ENCODE measurements at regions not wholly inside any gene's neighbourhood (a gene's known extent, or its start where the extent isn't known, plus 50 kb on each side); places are given as distances from the start of the nearest gene placed in this dataset.

DNA sequence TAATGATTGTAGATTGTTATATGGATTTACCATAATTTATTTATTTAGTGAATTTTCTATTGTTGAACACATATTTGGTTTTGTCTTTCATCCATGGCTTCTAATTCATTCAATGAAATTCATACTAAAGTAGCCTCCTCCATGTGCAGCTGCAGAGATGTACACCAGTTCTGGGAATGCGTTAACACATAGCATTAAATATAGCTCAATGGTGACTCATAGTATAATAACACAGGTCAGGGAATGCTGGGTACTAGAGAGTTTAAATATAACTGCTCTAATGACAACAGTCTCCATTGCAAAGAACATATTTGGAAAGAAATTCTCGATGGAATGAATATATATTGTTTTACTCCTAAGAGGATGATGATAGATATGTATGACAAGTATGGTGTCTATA is 1190.2 kb upstream of the NRXN1 start:
- DNase-seq, result no peak

DNA sequence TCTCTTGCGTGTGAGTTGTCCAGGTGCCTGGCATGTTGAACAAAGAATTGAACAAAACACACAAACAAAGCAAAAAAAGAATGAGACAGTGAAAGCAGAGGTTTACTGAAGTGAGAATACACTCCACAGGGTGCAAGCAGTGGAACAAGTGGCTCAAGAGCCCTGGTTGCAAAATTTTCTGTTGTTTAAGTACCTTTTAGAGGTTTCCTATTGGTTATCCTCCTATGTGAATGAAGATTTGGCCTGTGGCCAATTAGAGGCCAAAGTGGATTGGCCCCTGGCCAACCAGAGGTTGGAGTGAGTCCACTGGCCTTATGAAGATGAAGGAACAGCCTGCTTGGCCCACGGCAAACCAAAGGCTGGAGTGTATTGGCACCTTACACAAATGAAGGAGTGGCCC is 1188.5 kb upstream of the NRXN1 start:
- DNase-seq, result peak; percentile 83

DNA sequence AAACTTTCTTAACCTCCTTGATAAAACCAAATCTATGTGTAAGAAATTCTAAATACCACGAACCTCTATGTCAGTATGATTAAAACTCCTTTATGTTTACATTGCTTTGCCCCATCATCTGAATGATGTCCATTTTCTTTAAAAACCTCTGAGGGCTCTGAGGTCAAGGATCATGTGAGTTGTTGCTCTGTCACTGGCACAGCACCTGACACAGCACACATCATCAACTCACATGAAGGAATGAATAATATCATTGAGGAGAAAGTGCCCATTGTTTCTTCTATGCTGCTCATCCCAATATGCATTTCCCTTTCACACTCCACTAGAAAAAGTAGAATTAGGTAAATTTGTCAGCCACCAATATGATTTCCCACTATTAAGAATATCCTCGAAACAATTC is 1178.7 kb upstream of the NRXN1 start:
- no peak for DNase-seq

DNA sequence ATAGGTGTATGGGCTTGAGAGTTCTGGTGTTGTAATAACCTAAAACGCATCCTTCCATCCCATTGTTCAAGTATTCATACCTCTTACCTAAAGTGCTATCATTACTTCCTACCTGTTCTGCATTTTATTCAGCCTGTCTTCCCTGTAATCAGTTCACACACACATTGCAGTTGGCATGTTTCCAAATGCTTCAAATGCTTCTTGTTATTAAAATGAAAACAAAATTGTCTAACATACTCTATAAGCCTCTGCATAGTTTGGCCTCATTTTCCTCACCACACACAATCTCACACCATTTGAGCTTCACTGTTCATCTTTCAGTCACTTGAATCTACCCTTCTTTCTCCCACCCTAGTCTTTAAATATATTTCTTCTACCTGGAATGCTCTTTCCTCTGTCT is 1178.2 kb upstream of the NRXN1 start:
- no peak for DNase-seq

DNA sequence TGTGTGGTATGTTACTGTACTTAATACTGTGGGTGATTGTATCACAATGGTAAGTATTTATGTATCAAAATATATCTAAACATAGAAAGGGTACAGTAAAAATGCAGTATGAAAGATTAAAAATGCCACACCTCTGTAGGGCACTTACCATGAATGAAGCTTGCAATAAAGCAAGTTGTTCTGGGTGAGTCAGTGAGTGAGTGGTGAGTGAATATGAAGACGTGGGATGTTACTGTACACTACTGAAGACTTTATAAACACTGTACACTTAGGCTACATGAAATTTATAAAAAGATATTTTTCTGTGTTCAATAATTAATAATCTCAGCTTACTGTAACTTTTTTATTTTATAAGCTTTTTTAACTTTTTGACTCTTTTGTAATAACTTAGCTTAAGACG is 1162.4 kb upstream of the NRXN1 start:
- DNase-seq, result no peak

DNA sequence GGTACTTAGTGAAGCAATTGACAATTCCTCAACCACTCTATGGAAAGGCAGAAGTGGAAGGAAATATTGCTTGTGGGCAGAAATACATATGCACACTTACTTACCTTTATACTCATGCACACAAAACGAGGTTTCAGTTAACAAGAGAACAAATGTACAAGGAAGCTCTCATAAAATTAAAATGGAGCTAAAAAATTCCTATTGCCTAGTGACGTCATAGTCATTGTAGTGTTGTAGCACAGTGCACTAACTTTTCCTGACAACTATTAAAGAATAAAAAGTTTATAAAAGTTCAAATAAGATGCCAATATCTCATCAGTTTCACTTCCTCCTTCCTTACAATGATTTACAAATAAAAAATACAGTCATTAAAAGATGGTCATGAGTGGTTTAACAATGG is 1161.9 kb upstream of the NRXN1 start:
- DNase-seq, result no peak

DNA sequence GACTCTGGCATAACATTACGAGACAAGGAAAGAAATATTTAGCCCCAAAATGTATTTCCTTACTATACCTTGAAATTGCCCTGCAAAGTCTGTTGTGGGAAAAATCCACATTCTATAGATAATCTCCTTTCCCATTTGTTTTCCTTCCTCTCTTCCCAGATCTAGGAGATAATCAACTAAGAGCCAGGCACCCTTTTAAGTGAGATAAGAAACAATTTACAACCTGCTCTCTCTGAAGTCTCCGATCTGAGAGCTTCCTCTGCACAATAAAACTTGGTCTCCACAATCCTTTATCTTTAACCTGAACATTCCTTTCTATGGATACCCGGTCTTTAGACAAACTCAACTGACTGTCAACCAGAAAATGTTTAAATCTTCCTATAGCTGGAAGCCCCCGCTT is 1160.7 kb upstream of the NRXN1 start:
- no peak for DNase-seq

DNA sequence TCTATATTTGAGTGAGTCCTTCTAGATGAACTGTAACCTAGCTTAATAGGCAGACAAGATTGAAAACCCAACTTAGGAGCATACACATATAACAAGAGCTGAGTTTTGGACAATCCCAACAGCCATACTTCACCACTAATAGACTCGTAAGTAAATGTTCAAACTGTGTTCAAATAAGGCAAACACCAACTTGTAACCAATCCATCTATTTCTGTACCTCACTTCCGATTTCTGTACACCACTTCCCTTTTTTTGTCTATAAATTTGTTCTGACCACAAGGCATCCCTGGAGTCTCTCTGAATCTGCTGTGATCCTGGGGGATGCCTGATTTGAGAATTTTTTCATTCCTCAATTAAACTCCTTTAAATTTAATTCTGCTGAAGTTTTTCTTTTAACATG is 1149.1 kb upstream of the NRXN1 start:
- no peak for DNase-seq

DNA sequence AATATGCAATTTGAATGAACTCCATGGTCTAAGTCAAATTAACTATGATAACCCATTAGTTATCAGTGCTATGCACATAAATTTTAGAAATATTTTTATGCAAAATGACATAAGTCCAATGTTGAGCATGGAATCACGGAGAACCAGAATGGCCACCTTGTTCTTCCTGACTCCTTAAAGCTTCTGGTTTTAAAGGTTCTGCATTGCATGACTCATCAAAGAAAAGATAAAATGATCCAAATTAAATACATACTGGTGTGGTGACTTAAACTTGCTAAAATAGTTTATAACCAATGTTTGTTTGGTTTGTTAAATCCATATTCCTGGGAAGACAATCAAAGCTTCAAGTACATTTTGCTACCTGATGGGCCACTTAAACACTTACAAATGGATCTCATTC is 1146.9 kb upstream of the NRXN1 start:
- DNase-seq, result no peak

DNA sequence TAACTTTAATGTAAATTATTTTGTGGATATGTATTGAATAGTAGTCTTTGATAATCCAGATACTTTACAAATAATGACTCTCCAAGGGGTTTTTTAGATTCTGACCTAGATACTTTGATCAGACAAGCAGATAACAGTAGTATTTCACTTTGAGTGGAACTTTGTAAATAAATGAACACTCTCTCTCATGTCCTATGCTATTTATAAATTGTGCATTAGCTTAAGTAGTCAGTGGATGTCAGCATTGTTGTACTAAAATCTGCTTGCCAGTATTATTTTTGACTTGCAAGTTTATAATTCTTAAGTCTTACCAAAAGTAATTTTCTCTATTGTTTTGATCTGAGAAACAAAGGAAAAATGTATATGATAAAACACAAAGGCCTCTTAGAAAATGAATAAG is 1113.1 kb upstream of the NRXN1 start:
- DNase-seq, result no peak

DNA sequence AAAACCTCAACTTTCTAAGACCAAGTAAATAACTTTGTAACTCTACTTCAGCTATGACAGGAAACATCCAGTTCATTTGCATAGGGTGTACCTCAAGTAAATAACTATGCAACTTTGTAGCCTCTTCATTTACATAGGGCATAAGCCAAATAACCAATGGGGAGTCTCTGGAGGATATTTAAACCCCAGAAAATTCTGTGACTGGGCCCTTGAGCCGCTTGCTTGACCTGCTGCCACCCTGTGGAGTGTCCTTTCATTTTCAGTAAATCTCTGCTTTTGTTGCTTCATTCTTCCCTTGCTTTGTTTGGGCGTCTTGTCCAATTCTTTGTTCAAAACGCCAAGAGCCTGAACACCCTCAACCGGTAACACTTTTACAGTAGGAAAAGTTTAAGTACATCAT is 1112.7 kb upstream of the NRXN1 start:
- no peak for DNase-seq

DNA sequence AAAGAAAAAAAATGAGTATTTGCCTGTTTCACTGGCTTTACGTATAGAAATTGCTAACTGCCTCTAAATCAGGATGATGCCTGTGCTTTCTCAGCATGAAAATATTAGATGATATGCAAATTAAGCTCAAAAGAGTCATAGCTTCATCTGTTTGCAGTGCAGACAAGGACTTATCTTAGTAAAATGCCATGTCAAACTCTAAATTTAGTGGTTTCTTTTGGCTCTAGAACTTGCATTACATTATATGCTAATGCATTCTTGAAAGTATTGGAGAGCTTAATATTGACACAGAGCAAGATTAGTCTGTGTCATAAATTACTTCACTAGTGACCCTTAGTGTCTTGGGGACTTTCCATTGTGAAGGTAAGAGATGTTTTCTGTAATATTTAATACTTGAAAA is 1109.1 kb upstream of the NRXN1 start:
- no peak for DNase-seq

DNA sequence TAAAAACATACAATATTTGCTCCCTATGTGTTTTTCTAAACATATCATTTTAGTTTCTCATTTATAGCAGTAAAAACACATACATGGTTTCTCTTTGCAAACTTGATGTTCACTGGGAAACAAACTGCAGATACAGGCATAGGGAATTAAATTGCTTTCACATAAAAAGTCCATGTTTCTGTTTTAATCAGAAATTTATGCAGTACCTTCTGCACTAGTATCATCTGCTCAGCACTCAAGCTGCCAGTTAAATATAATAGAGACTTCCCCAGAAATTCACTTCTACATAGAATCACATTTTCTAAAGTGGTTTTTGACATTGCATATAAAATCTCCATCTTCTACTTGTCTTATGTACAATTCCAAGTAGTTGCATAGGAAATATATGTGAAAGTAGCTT is 1107.3 kb upstream of the NRXN1 start:
- no peak for DNase-seq

DNA sequence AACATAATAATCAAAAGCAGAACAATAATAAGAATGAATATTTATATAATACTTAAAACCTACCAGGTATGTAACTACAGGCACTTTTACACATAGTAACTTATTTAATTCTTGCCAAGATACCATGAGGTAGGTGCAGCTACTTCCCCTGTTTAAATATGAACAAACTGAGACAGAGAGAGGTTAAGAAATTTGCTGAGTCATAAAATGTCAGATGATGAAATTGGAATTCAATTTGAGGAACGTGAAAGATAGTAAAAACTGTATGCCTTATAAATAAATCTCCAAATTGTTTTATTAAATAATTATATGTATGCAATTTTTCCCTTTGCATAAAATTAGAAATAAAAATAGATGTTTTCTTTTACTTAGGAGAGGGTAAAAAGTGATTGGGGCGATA is 1103.3 kb upstream of the NRXN1 start:
- DNase-seq, result no peak

DNA sequence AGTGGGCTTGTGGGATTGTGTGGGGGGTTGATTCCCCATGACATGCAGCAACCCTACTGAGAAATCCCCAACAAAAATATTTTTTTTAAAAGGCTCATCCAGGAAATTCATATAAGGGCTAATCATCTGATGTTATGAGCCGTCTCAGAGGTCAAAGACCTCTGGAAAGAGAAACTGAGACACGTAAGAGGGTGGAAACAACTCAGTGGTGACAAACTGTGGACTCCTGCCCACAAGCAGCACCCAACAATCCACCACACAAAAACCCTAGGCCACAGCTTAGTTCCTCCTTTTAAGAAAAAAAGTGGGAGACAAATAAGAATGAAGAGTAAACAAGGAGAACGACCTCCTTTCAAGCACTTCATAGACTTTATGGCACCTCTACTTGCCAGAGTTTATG is 1096.1 kb upstream of the NRXN1 start:
- DNase-seq, result no peak

DNA sequence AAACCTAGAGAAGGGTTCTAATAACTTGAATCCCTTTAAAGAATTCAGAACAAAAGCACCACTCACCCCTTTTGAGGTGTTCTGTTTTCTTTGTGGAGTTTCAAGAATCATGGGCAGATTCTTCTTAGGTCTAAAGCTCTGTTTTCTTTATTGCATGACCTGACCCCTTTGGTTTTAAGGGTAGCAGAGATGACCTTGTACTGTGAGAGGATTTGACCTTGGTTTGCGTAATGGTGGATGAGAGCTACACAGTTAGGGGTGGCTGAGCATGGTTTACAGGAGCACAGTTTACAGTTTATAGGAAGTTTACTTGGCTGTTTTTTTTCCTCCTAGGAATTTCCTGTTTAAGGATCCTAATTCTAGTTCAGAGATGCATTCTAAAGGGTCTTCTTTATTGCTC is 1095.6 kb upstream of the NRXN1 start:
- no peak for DNase-seq

DNA sequence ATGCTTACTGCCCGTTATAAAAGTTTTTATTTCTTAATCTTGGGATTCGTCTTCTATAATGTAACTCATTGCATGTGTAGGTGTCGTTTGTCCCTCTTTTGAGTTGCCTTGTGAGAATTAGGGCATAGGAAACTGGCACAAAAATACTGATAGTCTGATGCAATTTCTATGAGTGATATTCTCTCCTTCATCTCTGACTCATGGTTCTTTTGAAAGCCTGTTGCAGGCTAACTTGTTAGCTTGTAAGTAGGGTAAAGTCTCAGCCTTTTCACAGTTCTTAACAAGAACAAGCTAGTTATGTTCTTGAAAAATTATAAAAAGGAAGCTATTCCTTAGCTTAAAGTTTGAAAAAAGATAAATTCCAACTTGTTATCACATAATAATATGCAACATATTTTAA is 1085.4 kb upstream of the NRXN1 start:
- no peak for DNase-seq

DNA sequence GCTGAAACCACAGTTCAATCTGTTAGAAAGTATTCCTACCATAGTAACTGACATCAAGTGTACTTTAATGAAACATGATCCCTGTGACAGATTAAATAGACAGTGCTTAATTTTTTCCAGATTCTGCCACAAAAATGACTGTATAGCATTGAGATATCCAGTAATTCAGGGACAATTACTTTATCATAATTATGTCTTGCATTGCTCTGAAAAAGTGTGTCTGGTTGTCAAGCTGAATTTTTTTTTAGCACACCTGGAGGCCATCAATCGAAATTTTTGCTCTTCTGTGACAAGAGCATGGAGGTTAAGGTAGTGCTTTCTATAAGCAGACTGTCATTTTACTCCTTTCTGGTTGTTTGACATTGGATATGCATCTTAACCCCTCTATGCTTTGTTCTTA is 1083.8 kb upstream of the NRXN1 start:
- no peak for DNase-seq

DNA sequence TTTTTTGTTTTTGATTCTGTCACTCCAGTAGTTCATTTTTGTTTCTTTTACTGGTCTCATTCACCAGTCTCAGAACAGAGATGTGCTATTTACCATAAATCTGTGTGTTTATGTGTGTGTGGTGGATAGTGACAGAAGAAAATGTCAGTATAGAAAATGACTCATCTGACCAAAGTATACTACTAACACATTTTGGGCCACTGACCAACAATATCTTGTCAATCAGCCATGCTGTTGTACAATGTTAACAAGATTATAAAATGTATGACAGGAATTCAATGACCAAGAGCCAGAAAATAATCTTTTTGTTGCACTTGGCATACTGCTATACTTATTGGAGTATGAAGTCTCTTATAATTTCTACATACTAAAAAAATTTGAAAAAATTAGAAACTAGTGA is 1081.4 kb upstream of the NRXN1 start:
- DNase-seq, result no peak

DNA sequence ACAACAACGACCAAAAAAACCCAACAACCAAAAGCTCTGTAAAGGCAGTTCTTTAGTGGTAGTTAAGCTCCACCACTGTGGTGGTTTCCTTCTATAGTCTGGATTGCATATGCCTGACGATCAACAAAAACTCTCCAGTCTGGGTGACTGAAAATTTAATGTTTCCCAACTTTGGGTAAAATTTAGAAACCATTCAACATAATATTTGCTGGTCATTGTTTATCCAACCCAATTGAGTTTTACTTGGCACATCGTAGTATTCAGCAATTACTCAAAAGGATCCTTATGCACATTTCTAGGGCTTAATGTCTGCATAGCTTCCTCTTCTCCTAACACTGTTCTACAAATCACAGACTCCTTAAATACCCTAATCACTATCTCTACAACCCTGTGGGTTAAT is 1080.2 kb upstream of the NRXN1 start:
- DNase-seq, result no peak

DNA sequence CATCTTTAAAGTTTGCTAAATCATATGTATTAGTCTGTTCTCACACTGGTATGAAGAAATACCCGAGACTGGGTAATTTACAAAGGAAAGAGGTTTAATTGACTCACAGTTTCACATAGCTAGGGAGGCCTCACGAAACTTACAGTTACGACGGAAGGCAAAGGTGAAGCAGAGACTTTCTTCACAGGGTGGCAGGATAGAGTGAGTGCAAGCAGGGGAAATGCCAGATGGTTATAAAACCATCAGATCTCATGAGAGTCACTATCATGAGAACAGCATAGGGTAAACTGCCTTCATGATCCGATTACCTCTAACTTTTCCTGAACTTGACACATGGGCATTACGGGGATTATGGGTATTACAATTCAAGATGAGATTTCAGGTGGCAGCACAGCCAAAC is 1075.2 kb upstream of the NRXN1 start:
- no peak for DNase-seq

DNA sequence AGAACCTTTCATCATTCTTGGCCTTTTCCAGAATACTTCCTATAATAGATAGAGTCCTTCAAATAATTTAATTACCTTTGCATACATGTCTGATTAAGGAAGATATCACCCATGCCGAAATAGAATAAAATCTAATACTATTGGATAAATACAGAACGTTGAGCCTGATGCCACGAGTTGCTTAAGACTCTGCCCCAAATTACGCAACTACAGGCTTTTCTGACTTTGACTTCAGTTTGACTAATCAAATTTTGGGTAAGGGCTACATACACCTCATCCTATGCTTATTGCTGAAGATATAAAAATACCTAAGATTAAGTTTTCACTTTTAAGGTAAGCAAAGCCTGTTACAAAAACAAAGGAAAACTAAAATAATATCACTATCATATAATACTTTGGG is 1065.1 kb upstream of the NRXN1 start:
- no peak for DNase-seq

DNA sequence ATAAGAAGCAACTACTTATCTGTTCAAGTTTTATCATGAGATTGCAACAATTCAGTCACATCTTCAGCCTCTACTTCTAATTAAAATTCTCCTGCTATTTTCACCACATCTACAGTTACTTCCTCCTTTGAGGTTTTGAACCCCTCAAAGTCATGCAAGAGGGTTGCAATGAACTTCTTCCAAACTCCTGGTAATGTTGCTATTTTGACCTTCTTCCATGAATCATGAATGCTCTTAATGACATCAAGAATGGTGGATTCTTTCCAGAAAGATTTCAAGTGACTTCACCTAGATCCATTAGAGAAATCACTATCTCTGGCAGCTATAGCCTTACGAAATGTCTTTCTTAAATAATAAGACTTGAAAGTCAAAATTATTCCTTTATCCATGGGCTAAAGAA is 1052.8 kb upstream of the NRXN1 start:
- DNase-seq, result no peak

DNA sequence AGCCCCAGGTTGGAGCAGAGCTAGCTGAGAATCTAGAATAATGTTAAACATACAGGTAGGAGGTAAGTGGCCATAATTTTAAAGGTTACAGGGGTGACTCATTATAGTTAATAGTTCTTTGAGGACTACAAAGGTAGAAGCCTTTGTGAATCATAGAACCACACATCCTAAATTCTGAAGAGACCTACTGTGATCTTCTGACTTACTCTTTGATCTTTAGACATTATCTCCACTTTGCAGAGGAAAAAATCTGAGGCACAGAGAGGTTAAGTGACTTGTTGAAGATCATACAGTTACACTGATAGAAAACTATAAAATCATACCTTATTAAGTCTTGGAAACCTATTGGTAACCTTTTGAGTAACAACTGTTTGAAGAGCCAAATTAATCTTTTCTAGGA is 1051.3 kb upstream of the NRXN1 start:
- no peak for DNase-seq

DNA sequence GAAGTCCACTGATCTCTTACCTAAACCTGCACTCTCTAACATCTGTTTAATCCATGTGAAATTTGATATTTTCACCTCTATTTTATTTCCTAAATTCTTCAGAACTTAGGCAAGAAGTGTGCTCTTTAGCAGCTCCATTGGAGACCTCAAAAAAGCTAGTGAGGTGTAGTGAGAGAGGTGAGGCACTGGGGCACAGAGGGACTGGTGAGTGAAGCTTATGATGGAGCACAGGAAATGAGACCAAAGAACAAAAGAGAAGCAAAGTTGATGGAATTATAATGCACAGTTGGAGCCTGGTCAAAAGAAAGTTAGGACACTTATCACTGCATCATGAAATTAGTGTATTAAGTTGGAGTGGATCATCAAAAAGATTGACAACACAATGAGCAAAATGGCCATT is 1050.7 kb upstream of the NRXN1 start:
- DNase-seq, result peak; percentile 68

DNA sequence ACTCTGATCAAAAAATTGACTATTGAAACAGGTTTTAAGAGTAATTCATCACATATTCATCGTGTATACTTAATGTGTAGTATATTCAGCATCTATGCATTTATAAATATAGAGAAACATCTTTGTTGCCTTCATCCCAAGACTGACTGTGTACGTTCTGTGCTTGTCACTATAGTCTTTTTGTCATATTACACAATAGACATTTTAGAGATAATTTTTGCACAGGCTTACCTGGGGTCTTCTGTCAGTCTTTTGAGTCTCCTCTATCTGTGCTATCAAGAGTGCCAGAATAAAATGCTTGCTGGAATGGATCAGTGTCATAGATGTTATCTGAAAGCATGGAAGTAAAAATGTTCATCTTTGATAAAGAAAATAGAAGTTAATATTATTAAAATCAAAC is 1047.7 kb upstream of the NRXN1 start:
- DNase-seq, result no peak

DNA sequence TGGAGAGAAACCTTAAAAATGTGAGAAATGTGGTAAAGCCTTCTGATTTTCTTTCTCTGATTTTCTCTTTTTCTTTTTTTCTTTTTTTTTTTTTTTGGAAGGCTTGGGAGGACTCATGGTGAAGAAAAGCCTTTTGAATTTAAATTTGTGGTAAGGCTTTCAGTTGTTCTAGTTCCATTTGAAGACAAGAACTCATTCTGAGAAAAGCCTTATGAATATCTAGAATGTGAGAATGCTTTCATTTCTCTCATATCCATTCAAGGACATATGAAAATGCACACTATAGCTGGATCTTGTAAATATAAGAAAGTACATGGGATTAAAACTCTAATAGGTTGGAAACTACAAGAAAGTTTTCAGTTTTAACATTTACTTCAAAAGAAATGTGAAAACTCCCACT is 1045.2 kb upstream of the NRXN1 start:
- DNase-seq, result no peak
